ENCODE measurements at regions not wholly inside any gene's neighbourhood (a gene's known extent, or its start where the extent isn't known, plus 50 kb on each side); places are given as distances from the start of the nearest gene placed in this dataset.

DNA sequence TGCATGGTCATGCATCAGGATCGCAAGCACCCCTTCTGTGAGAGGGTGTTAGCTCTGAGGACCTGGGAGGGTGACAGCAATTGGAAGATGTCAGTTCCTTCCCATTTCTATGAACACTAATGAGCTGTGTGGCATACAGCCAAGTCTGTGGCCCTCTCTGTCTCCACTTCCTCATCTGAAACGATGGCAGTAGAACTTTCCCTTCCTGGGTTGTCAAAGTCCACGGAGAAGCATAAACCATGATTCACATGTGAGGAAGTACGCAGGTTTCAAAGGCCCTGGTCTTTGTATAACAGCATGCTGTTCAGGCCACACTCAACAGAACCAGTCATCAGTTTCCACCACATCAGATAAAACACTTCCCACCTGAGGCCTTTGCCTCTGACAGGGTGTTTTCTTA, 167.4 kb upstream of the RAB6C start:
- no peak overlapping the region for H3K4me3 ChIP-seq (replicated peaks in 1 of 2; ENCODE audit: low read depth in 2 of 2, low read length in 2 of 2)
- no peak for DNase-seq (ENCODE audit: low read depth in 2 of 2)

DNA sequence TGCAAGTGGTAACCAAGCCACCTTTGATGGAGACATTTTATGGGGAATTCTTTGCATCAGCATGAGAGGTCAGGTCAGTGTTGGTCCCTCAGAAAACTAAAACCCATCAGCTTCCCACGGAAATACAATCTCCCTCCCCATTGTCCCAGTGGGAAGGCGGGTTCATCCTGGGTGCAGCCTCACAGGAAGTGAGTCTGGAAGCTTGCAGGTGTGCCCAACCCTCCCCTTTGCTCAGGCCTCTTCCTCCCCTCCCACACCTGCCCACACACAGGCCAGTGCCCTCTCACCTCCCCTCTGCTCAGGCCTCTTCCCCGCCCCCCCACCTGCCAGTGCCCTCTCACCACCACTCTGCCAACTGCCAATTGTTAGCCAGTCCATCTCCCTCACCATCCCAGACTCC, 166.8 kb upstream of the RAB6C start:
- DNase-seq (ENCODE audit: low read depth in 2 of 2), result no peak
- H3K4me3 ChIP-seq (replicated peaks in 1 of 2; ENCODE audit: low read depth in 2 of 2, low read length in 2 of 2), result no peak overlapping the region
- TF ChIP-seq, protein P1, sequence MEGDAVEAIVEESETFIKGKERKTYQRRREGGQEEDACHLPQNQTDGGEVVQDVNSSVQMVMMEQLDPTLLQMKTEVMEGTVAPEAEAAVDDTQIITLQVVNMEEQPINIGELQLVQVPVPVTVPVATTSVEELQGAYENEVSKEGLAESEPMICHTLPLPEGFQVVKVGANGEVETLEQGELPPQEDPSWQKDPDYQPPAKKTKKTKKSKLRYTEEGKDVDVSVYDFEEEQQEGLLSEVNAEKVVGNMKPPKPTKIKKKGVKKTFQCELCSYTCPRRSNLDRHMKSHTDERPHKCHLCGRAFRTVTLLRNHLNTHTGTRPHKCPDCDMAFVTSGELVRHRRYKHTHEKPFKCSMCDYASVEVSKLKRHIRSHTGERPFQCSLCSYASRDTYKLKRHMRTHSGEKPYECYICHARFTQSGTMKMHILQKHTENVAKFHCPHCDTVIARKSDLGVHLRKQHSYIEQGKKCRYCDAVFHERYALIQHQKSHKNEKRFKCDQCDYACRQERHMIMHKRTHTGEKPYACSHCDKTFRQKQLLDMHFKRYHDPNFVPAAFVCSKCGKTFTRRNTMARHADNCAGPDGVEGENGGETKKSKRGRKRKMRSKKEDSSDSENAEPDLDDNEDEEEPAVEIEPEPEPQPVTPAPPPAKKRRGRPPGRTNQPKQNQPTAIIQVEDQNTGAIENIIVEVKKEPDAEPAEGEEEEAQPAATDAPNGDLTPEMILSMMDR (IDR thresholded peaks at IDR 0.05; ENCODE audit: low read depth, low read length), result no peak

More for the DNA sequence above, 167.4 kb upstream of the RAB6C start:
- TF ChIP-seq, protein P1 (IDR thresholded peaks at IDR 0.05; ENCODE audit: low read depth, low read length), result no peak

DNA sequence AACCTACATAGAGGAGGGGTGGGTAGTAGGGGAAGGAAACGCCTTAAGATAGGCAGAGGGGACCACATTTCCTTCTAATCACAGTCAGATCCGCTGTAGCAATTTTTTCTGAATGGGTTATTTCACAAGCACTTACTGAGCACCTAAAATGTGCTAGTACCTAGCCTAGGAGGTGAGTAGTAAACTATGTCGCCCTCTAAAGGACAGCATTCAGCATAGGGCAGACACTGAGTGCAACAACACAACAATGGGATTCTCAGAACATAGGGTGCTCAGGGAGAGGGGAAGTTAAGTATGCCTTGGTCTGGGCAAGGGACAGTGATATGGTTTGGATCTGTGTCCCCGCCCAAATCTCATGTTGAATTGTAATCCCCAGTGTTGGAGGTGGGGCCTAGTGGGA, 166.1 kb upstream of the RAB6C start:
- no peak for DNase-seq (ENCODE audit: low read depth in 2 of 2)
- H3K4me3 ChIP-seq (replicated peaks in 1 of 2; ENCODE audit: low read depth in 2 of 2, low read length in 2 of 2), result no peak overlapping the region
- TF ChIP-seq, protein P1 (IDR thresholded peaks at IDR 0.05; ENCODE audit: low read depth, low read length), result no peak

DNA sequence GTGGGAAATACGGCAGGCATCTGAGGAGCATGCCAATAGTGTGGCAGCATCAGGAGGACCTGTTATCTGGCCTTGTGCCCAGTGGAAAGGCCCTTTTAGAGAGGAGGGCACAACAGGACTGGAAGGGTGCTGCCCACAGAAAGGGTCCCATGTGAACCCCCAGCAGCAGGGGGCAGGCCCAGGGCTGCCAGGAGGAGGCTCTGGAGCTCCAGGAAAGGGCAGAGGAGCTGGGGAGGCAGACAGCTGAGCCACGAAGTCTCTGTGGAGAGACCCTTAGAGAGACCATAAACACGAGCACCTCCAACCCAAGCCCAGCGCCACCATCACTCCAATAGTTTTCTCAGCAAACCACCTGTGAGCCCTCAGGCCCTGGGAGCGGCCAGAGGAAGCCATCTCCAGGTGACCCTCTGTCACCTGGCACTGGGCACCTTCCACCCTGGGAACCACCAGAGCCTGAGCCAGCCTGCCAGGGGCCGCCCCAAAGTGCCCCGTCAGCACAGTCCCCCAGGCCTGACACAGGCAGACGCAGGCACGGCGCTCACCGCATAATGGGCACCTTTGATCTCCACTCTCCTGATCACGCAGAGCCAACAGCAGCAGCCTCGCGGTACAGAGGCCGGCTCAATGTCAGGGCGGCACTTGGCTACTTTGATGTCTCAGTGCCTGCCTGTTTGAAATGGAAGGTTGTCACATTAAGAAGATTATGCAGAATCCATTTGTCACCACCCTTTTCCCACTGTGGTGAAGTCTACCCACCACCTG, 162.5 kb upstream of the RAB6C start:
- DNase-seq (ENCODE audit: low read depth in 2 of 2), result no peak
- H3K4me3 ChIP-seq (replicated peaks in 1 of 2; ENCODE audit: low read depth in 2 of 2, low read length in 2 of 2), result no peak overlapping the region
- TF ChIP-seq, protein P1 (IDR thresholded peaks at IDR 0.05; ENCODE audit: low read depth, low read length), result no peak

DNA sequence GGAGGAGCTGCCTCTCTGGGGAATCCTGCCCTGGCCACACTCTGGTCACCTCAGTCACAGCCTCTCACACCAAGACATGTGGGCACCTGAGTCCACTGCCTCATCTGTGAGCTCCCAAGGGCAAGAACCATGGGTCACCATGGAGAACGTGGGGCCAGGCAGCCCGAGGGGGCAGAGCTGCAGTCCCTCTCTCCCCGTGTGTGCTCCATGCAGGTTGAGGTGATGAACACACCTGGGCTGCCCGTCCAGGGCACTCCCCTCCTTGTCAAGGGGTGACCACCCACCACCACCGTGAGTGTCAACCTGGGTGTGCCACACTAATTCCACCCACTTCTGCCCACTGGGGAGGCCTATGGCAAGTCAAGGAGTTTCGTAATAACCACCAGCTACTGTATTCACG, 159.6 kb upstream of the RAB6C start:
- TF ChIP-seq, protein P1 (IDR thresholded peaks at IDR 0.05; ENCODE audit: low read depth, low read length), result no peak
- H3K4me3 ChIP-seq (replicated peaks in 1 of 2; ENCODE audit: low read depth in 2 of 2, low read length in 2 of 2), result no peak overlapping the region
- no peak for DNase-seq (ENCODE audit: low read depth in 2 of 2)

DNA sequence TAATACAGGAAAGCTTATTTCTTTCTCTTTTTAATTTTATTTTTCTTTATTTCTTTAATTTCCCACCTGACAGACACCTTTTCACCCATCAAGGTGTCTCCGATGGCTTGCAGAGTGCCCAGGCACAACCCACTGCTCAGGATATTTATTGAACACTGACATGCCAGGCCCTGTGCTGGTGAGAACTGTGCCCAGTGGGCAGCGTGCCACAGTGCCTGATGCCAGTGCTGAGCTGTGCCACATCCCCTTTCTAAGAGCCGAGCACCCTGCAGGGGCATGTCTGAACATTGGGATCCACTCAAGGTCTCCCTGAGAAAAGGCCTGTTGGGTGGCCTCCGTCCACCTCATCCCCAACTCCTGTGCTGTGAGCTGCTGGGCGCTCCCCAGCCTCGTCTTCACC, 158.6 kb upstream of the RAB6C start:
- TF ChIP-seq, protein P1 (IDR thresholded peaks at IDR 0.05; ENCODE audit: low read depth, low read length), result no peak
- no peak for DNase-seq (ENCODE audit: low read depth in 2 of 2)

DNA sequence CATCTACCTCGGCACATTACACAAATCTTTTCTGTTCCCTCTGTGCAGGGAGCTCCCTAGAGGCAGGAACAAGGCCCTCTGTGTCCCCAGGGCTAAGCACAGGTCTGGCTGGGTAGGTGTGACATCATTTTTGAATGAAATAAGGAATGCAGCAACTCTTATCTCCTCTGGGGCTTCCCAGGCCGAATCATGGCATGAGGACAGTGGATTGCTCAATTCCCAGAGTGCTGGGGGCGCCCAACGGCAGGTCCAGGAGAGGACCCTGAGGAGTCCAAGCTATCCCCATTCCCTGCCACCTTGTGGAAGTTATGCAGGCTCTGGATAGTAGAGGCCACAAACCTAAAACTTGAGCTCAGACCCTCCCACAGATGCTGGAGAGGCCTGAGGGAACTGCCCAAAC, 158.0 kb upstream of the RAB6C start:
- H3K4me3 ChIP-seq (replicated peaks in 1 of 2; ENCODE audit: low read depth in 2 of 2, low read length in 2 of 2), result no peak overlapping the region
- TF ChIP-seq, protein P1 (IDR thresholded peaks at IDR 0.05; ENCODE audit: low read depth, low read length), result no peak
- no peak for DNase-seq (ENCODE audit: low read depth in 2 of 2)

More for the DNA sequence above, 158.6 kb upstream of the RAB6C start:
- no peak overlapping the region for H3K4me3 ChIP-seq (replicated peaks in 1 of 2; ENCODE audit: low read depth in 2 of 2, low read length in 2 of 2)
